ENCODE measurements at regions not wholly inside any gene's neighbourhood (a gene's known extent, or its start where the extent isn't known, plus 50 kb on each side); places are given as distances from the start of the nearest gene placed in this dataset.

DNA sequence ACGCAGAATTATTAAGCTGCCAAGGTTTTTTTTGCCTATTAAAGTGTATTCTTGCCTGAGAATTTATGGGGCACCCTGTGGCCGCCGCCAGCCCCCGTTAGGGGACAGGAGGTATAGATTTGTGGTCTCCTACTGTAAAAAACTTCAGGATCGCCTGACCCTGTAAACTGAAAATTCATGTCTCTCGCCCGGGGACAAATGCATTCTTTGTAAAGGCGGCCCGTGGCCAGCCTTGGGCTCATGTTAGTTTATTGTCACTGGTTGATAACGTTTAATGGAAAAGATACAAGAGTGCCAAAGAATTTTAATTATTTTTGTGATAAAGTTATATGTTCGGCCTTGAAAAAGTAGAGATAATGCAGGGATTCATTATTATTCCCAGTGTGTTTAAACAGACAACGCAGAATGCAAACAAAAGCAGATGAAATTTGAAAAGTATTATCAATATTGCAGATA is 141.7 kb downstream of the URI1 start:
- TF ChIP-seq, protein P1, sequence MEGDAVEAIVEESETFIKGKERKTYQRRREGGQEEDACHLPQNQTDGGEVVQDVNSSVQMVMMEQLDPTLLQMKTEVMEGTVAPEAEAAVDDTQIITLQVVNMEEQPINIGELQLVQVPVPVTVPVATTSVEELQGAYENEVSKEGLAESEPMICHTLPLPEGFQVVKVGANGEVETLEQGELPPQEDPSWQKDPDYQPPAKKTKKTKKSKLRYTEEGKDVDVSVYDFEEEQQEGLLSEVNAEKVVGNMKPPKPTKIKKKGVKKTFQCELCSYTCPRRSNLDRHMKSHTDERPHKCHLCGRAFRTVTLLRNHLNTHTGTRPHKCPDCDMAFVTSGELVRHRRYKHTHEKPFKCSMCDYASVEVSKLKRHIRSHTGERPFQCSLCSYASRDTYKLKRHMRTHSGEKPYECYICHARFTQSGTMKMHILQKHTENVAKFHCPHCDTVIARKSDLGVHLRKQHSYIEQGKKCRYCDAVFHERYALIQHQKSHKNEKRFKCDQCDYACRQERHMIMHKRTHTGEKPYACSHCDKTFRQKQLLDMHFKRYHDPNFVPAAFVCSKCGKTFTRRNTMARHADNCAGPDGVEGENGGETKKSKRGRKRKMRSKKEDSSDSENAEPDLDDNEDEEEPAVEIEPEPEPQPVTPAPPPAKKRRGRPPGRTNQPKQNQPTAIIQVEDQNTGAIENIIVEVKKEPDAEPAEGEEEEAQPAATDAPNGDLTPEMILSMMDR (conservative IDR thresholded peaks at IDR 0.05): no peak
- no peak for TF ChIP-seq EZH2 (IDR thresholded peaks at IDR 0.05; ENCODE audit: low read depth)
